ENCODE measurements at regions not wholly inside any gene's neighbourhood (a gene's known extent, or its start where the extent isn't known, plus 50 kb on each side); places are given as distances from the start of the nearest gene placed in this dataset.
A peak's percentile ranks its signal among the peaks of the same experiment; 100 is the strongest.

GRCh38 chr12:127925971-127926370 lies 341.0 kb upstream of the TMEM132C start:
- no peak overlapping the region for H2AK5ac ChIP-seq (ENCODE audit: insufficient read length, low read length)
- no CpG with 5 or more reads among the region's 4 CpGs for WGBS (ENCODE audit: extremely low coverage, insufficient read length, low lambda C conversion rate)
- peaks cover 2% of the 10 kb centered on the region; the same call in 1 of the 2 replicates for H3K27me3 Mint-ChIP-seq (ENCODE audit: low read depth)

More at GRCh38 chr12:127925971-127926370, 341.0 kb upstream of the TMEM132C start:
- H3K4ac ChIP-seq (ENCODE audit: low read depth, low read length), result no peak overlapping the region
- no peak overlapping the region for H3K4me2 ChIP-seq (ENCODE audit: insufficient read depth, insufficient read length, low read length)
- peak; percentile 70 for TF ChIP-seq CTCF (conservative IDR thresholded peaks at IDR 0.05)
- no peaks in the 10 kb centered on the region for H3K79me1 ChIP-seq (ENCODE audit: insufficient read depth, low read depth, low read length, poor library complexity, severe bottlenecking)
- Mint-ChIP-seq H3K4me1 (no peaks in the 10 kb centered on the region), H3K36me3 (ENCODE audit: insufficient read depth in 1 of 3, low read depth in 3 of 3) (no peaks in the 10 kb centered on the region), H3K4me3 (no peak overlapping the region), H3K27ac (no peak overlapping the region), H3K9me3 (no peaks in the 10 kb centered on the region)
- no peak overlapping the region for H3T11ph ChIP-seq (ENCODE audit: low read length)
- no peaks in the 10 kb centered on the region for H3K23me2 ChIP-seq (ENCODE audit: insufficient read length, low read depth, low read length, poor library complexity, severe bottlenecking)
- no peak overlapping the region for H2BK20ac ChIP-seq (ENCODE audit: low read depth, low read length, poor library complexity, severe bottlenecking)
- no peaks in the 10 kb centered on the region for H4K20me1 ChIP-seq (ENCODE audit: control insufficient read depth, insufficient read depth, insufficient read length)
- H4K8ac ChIP-seq (replicated peaks; ENCODE audit: insufficient read length, low read depth, low read length), result no peak overlapping the region
- no peak overlapping the region for H3K9ac ChIP-seq (ENCODE audit: extremely low read depth, insufficient read length, low read length)
- no peaks in the 10 kb centered on the region for H3K79me2 ChIP-seq (ENCODE audit: insufficient read depth, low read length)
- no peak overlapping the region for H2BK120ac ChIP-seq (ENCODE audit: low read depth, low read length, poor library complexity, severe bottlenecking)
- no peak overlapping the region for H3K56ac ChIP-seq (ENCODE audit: insufficient read length, low read depth, low read length)
- no peak overlapping the region for H3K14ac ChIP-seq (ENCODE audit: insufficient read depth, low read length)
- no peaks in the 10 kb centered on the region for H3K4me1 ChIP-seq (ENCODE audit: insufficient read depth, low read length)
- H3K27ac ChIP-seq (ENCODE audit: insufficient read length, low read depth, low read length), result no peak overlapping the region
- H3K9me3 ChIP-seq (ENCODE audit: control insufficient read depth, low read depth, low read length), result no peaks in the 10 kb centered on the region
- no peak overlapping the region for H4K5ac ChIP-seq (ENCODE audit: insufficient read length, low read depth, low read length)
- H2BK5ac ChIP-seq (ENCODE audit: insufficient read length, low read length), result no peak overlapping the region
- no peak overlapping the region for H3K23ac ChIP-seq (ENCODE audit: insufficient read length, low read depth, low read length)
- no peak overlapping the region for H2BK12ac ChIP-seq (ENCODE audit: insufficient read length, low read depth, low read length)
- no peak overlapping the region for H4K91ac ChIP-seq (ENCODE audit: insufficient read length, low read depth, low read length)
- H2AFZ ChIP-seq (ENCODE audit: low read length), result no peak overlapping the region
- no peak overlapping the region for H3K18ac ChIP-seq (ENCODE audit: insufficient read length, low read depth, low read length)
- peak; percentile 66 for DNase-seq
- no peak overlapping the region for H2BK15ac ChIP-seq (ENCODE audit: low read depth, low read length)
- H3K27me3 ChIP-seq (ENCODE audit: insufficient read depth, low read length), result no peaks in the 10 kb centered on the region

Measured in H9 (cell line).